Neural progenitor cell (in vitro differentiated cells): ENCODE measurements at regions not wholly inside any gene's neighbourhood (a gene's known extent, or its start where the extent isn't known, plus 50 kb on each side); places are given as distances from the start of the nearest gene placed in this dataset.

Experiments used
- EZH2 ChIP-seq: fragments of 200-600 bp; sonication (generic); IDR thresholded peaks from 2 replicates; pipeline ENCODE4 v1.6.1; 2017; ENCODE audit warnings: antibody characterized with exemption, mild to moderate bottlenecking, moderate library complexity
- TF ChIP-seq, protein P1 (sequence below): fragments of 200-600 bp; sonication (generic); IDR thresholded peaks from 2 replicates; pipeline ENCODE4 v1.5.1; 2017; ENCODE audit warnings: antibody characterized with exemption, mild to moderate bottlenecking

DNA sequence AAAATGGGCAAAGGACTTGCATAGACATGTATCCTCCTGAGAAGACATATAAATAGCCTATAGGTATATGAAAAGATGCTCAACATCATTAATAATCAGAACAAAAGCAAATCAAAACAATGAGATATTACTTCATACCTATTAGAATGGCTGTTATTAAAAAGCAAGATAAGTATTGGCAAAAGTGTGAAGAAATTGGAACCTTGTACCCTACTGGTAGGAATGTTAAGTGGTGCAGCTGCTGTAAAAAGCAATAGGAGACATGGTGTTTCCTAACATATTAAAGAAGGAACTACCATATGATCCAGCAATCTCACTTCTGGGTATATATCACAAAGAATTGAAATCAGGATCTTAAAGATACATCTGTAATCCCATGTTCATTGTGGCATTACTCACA is 69.8 kb upstream of the PRR16 start:
- TF ChIP-seq, protein P1, sequence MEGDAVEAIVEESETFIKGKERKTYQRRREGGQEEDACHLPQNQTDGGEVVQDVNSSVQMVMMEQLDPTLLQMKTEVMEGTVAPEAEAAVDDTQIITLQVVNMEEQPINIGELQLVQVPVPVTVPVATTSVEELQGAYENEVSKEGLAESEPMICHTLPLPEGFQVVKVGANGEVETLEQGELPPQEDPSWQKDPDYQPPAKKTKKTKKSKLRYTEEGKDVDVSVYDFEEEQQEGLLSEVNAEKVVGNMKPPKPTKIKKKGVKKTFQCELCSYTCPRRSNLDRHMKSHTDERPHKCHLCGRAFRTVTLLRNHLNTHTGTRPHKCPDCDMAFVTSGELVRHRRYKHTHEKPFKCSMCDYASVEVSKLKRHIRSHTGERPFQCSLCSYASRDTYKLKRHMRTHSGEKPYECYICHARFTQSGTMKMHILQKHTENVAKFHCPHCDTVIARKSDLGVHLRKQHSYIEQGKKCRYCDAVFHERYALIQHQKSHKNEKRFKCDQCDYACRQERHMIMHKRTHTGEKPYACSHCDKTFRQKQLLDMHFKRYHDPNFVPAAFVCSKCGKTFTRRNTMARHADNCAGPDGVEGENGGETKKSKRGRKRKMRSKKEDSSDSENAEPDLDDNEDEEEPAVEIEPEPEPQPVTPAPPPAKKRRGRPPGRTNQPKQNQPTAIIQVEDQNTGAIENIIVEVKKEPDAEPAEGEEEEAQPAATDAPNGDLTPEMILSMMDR = peak; percentile 23
- TF ChIP-seq EZH2 = no peak
